Memory B cell (primary cell): ENCODE measurements at regions not wholly inside any gene's neighbourhood (a gene's known extent, or its start where the extent isn't known, plus 50 kb on each side); places are given as distances from the start of the nearest gene placed in this dataset.
A peak's percentile ranks its signal among the peaks of the same experiment; 100 is the strongest.
"Not testable (repeated sequence)": the region's sequence is repeated elsewhere in the genome, so short reads cannot be mapped to it uniquely, and the experiment has no call there.

ENCODE experiments used
- ATAC-seq: fragments of 150-1000 bp; cut with Tn5 transposase; 2 replicates; pipeline ENCODE4 v1.10.0; 2021; ENCODE audit warnings: low read depth, mild to moderate bottlenecking, moderate library complexity
- DNase-seq, 2 donors: peaks; one replicate each; pipeline ENCODE4 v3.0.0; 2022; ENCODE audit warnings: low spot score in 2 of 2
- H3K27ac Mint-ChIP-seq: one replicate; pipeline ENCODE4 v1.8.0; 2022; ENCODE audit warnings: mild to moderate bottlenecking, moderate library complexity, mixed read lengths
- H3K27me3 Mint-ChIP-seq: one replicate; pipeline ENCODE4 v1.8.0; 2022; ENCODE audit warnings: mixed read lengths
- H3K36me3 Mint-ChIP-seq: one replicate; pipeline ENCODE4 v1.8.0; 2022; ENCODE audit warnings: mild to moderate bottlenecking, mixed read lengths
- H3K4me1 Mint-ChIP-seq: one replicate; pipeline ENCODE4 v1.8.0; 2022; ENCODE audit warnings: mixed read lengths
- H3K4me3 Mint-ChIP-seq: one replicate; pipeline ENCODE4 v1.8.0; 2022; ENCODE audit warnings: mild to moderate bottlenecking, moderate library complexity, mixed read lengths
- H3K9me3 Mint-ChIP-seq: one replicate; pipeline ENCODE4 v1.8.0; 2022; ENCODE audit warnings: mixed read lengths

- no peak overlapping the region for H3K27ac Mint-ChIP-seq
- no peak for ATAC-seq
- H3K36me3 Mint-ChIP-seq: no peaks in the 10 kb centered on the region
- no peaks in the 10 kb centered on the region for H3K4me1 Mint-ChIP-seq
- DNase-seq: no peak
- H3K9me3 Mint-ChIP-seq: peaks cover 3% of the 10 kb centered on the region
- no peaks in the 10 kb centered on the region for H3K27me3 Mint-ChIP-seq
- H3K4me3 Mint-ChIP-seq: no peak overlapping the region
Measured at GRCh38 chrX:87878926-87879325, 361.3 kb downstream of the KLHL4 start.

- H3K9me3 Mint-ChIP-seq: no peaks in the 10 kb centered on the region
- no peaks in the 10 kb centered on the region for H3K36me3 Mint-ChIP-seq
- no peaks in the 10 kb centered on the region for H3K27me3 Mint-ChIP-seq
- no peak overlapping the region for H3K27ac Mint-ChIP-seq
- DNase-seq (no peak), ATAC-seq (no peak)
- no peaks in the 10 kb centered on the region for H3K4me1 Mint-ChIP-seq
- H3K4me3 Mint-ChIP-seq: no peak overlapping the region
Measured at GRCh38 chrX:87890437-87890836, 372.8 kb downstream of the KLHL4 start.

- H3K27ac Mint-ChIP-seq: no peak overlapping the region
- H3K36me3 Mint-ChIP-seq: no peaks in the 10 kb centered on the region
Measured at GRCh38 chrX:87895421-87895820, 377.8 kb downstream of the KLHL4 start.

DNA sequence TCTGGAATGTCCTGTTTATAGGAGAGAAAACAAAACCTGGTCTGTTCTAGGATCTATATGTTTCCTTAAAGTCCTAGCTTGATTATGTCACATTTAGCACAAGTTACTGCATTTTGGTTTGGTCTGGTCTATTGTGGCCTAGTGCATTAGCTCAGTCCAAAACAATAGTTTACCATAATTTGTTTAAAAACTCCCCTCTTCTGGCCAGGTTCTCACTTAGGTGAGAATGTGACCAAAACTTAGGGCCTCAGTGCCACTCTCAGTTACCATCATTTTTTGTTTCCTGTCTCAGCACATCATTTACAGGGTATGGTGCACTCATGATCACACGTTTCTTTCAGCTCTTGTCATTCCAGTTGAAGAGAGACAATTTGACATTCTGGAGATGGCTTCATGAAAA is 378.5 kb downstream of the KLHL4 start:
- DNase-seq: no peak

More at GRCh38 chrX:87895421-87895820, 377.8 kb downstream of the KLHL4 start:
- ATAC-seq (no peak), DNase-seq (no peak)
- H3K4me1 Mint-ChIP-seq: no peaks in the 10 kb centered on the region
- H3K9me3 Mint-ChIP-seq: no peaks in the 10 kb centered on the region
- no peaks in the 10 kb centered on the region for H3K27me3 Mint-ChIP-seq
- no peak overlapping the region for H3K4me3 Mint-ChIP-seq

DNA sequence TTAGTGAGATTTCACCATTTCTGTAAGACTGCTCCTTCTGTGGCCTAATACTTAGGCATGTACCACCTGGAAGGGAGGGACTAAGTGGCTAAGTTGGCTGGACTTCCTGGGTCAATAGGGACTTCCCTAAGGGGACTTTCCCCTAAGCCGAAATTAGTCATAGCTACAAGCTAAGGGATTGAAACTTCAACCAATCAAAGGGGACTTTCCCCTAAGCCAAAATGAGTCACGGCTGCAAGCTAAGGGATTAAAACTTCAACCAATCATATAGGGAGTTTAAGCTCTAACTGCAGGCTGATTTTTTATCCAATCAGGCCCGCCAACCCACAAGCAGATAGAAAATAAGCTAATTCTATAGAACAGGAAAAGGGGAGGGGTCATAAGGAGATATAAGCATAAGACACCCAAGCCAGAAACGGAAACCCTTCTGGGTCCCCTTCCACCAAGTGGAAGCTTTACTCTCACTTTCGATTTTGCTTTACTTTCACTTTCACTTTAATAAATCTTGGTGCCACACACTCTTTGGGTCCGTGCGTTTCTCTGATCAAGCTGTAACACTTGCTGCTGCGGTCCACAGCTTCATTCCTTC is 382.8 kb downstream of the KLHL4 start:
- H3K4me3 Mint-ChIP-seq: peak overlapping the region; percentile 37
- no peaks in the 10 kb centered on the region for H3K4me1 Mint-ChIP-seq
- H3K36me3 Mint-ChIP-seq: no peaks in the 10 kb centered on the region
- H3K27me3 Mint-ChIP-seq: no peaks in the 10 kb centered on the region
- no peaks in the 10 kb centered on the region for H3K9me3 Mint-ChIP-seq
- ATAC-seq (peak; percentile 42), DNase-seq (peak in 1 of 2 donors; percentile 11)
- H3K27ac Mint-ChIP-seq: no peak overlapping the region

More for the DNA sequence above, 378.5 kb downstream of the KLHL4 start:
- Mint-ChIP-seq H3K27me3 (no peaks in the 10 kb centered on the region), H3K4me1 (no peaks in the 10 kb centered on the region), H3K36me3 (no peaks in the 10 kb centered on the region), H3K27ac (no peak overlapping the region), H3K9me3 (no peaks in the 10 kb centered on the region), H3K4me3 (no peak overlapping the region)
- ATAC-seq: no peak

DNA sequence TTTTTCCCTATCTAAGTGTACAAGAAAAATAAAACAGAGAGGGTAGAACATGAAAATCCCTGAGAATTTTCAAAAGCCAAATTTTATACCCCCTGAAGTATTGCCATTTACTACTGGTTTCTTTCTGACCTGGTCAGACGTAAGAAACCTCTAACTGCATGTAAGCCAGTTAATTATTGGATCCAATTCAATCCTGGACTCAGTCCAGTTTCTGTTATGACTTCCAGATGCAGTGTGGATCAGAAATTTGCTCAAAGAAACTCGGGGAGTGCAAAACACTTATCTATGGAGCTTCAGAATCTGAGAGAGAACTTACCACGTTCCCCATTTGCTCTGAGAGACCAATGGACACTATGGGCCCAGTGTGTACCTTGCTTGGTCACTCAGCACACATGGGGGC is 383.5 kb downstream of the KLHL4 start:
- Mint-ChIP-seq H3K36me3 (no peaks in the 10 kb centered on the region), H3K27ac (no peak overlapping the region), H3K4me3 (peak overlapping the region; percentile 37), H3K4me1 (no peaks in the 10 kb centered on the region), H3K9me3 (no peaks in the 10 kb centered on the region), H3K27me3 (no peaks in the 10 kb centered on the region)
- ATAC-seq (no peak), DNase-seq (no peak)

DNA sequence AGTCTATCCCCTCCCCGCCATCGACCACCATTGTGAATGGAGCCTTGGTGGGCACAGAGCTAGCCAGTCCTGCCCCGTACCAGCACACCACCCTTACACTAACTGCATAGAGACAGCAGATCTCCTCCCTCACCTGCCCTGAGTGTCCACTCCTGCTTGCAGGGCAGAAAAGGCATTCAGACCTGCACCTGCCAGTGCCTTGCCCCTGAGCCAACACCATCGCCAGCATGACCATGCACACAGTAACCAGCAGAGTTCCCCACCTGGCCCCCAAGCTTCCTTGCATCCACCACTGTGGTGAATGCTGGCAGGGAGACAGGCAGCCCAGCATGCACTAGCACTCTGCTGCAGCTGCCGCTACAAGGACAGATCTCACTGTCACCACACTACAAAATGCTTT is 397.1 kb downstream of the KLHL4 start:
- Mint-ChIP-seq H3K27ac (no peak overlapping the region), H3K4me3 (no peak overlapping the region), H3K9me3 (no peaks in the 10 kb centered on the region), H3K36me3 (no peaks in the 10 kb centered on the region), H3K27me3 (no peaks in the 10 kb centered on the region), H3K4me1 (no peaks in the 10 kb centered on the region)
- no peak for ATAC-seq
- DNase-seq: no peak

- ATAC-seq (no peak), DNase-seq (no peak)
- H3K27me3 Mint-ChIP-seq: no peaks in the 10 kb centered on the region
- H3K4me1 Mint-ChIP-seq: no peaks in the 10 kb centered on the region
- H3K4me3 Mint-ChIP-seq: no peak overlapping the region
- no peaks in the 10 kb centered on the region for H3K9me3 Mint-ChIP-seq
- no peak overlapping the region for H3K27ac Mint-ChIP-seq
- H3K36me3 Mint-ChIP-seq: no peaks in the 10 kb centered on the region
Measured at GRCh38 chrX:87924619-87925018, 407.0 kb downstream of the KLHL4 start.

- H3K9me3 Mint-ChIP-seq: no peaks in the 10 kb centered on the region
- DNase-seq (no peak), ATAC-seq (no peak)
- no peaks in the 10 kb centered on the region for H3K36me3 Mint-ChIP-seq
- H3K4me3 Mint-ChIP-seq: no peak overlapping the region
- no peak overlapping the region for H3K27ac Mint-ChIP-seq
- no peaks in the 10 kb centered on the region for H3K27me3 Mint-ChIP-seq
- H3K4me1 Mint-ChIP-seq: no peaks in the 10 kb centered on the region
Measured at GRCh38 chrX:87941841-87942240, 424.2 kb downstream of the KLHL4 start.

DNA sequence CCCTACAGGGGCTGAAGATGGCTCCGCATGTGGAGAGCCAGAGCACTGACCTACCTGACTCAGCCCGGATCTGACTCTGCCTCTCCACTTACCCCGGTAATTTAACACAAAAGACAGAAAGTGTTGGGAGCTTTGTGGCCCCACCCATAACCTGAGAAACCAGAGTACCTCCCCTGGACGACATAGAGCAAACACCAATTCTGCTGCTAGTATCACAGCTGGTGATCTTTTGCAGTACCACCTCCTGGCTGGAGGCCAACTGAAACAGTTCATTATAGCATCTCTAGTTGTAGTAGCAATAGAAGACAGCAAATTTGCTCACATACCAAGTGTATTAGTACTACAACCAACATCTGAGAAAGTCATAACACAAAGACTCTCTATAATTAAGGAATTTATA is 443.9 kb downstream of the KLHL4 start:
- no peaks in the 10 kb centered on the region for H3K27me3 Mint-ChIP-seq
- no peaks in the 10 kb centered on the region for H3K36me3 Mint-ChIP-seq
- ATAC-seq (no peak), DNase-seq (no peak)
- H3K9me3 Mint-ChIP-seq: peaks cover 2% of the 10 kb centered on the region
- no peak overlapping the region for H3K27ac Mint-ChIP-seq
- H3K4me1 Mint-ChIP-seq: no peaks in the 10 kb centered on the region
- H3K4me3 Mint-ChIP-seq: no peak overlapping the region

DNA sequence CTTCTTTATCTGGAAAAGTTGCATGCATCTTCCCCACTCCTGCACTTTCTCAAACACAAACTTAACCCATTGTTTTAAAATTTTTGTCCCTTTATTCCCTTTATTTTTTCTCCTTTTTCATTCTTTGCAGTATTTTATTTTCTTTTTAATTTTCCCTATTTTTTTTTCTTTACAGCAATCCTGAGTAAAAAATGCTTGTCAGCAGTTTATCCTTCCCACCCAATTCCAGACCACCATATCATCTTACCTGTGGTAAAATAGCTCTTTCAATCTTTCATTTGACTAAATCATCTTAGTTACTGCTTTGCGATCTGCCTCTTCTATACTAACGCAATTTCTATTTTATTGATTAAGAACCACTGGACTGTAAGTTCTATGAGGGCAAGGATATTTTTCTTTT is 450.5 kb downstream of the KLHL4 start:
- DNase-seq: no peak
- Mint-ChIP-seq H3K27ac (no peak overlapping the region), H3K27me3 (no peaks in the 10 kb centered on the region), H3K4me3 (no peak overlapping the region), H3K4me1 (no peaks in the 10 kb centered on the region), H3K9me3 (peaks cover 2% of the 10 kb centered on the region), H3K36me3 (no peaks in the 10 kb centered on the region)
- no peak for ATAC-seq

- not testable (repeated sequence) for DNase-seq, H3K9me3 Mint-ChIP-seq, H3K36me3 Mint-ChIP-seq, H3K4me3 Mint-ChIP-seq, H3K27ac Mint-ChIP-seq, H3K4me1 Mint-ChIP-seq, ATAC-seq, H3K27me3 Mint-ChIP-seq
Measured at GRCh38 chrX:87972121-87972520, 454.5 kb downstream of the KLHL4 start.

- Mint-ChIP-seq H3K4me3 (no peak overlapping the region), H3K27ac (no peak overlapping the region), H3K36me3 (no peaks in the 10 kb centered on the region), H3K27me3 (no peaks in the 10 kb centered on the region), H3K9me3 (no peaks in the 10 kb centered on the region), H3K4me1 (no peaks in the 10 kb centered on the region)
- no peak for DNase-seq
- no peak for ATAC-seq
Measured at GRCh38 chrX:87975365-87975764, 457.8 kb downstream of the KLHL4 start.

DNA sequence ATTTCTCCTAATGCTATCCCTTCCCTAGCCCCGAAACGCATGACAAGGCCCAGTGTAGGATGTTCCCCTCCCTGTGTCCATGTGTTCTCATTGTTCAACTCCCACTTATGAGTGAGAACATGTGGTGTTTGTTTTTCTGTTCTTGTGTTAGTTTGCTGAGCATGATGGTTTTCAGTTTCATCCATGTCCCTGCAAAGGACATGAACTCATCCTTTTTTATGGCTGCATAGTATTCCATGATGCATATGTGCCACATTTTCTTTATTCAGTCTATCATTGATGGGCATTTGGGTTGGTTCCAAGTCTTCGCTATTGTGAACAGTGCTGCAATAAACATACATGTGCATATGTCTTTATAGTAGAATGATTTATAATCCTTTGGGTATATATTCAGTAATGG is 490.3 kb downstream of the KLHL4 start:
- not testable (repeated sequence) for H3K9me3 Mint-ChIP-seq, DNase-seq, H3K27me3 Mint-ChIP-seq, H3K36me3 Mint-ChIP-seq, ATAC-seq, H3K27ac Mint-ChIP-seq, H3K4me1 Mint-ChIP-seq, H3K4me3 Mint-ChIP-seq

- Mint-ChIP-seq H3K4me1 (no peaks in the 10 kb centered on the region), H3K27me3 (no peaks in the 10 kb centered on the region), H3K36me3 (no peaks in the 10 kb centered on the region), H3K9me3 (peaks cover 3% of the 10 kb centered on the region), H3K4me3 (no peak overlapping the region), H3K27ac (no peak overlapping the region)
- no peak for ATAC-seq
- no peak for DNase-seq
Measured at GRCh38 chrX:88024022-88024421, 506.4 kb downstream of the KLHL4 start.
